ENCODE measurements at regions not wholly inside any gene's neighbourhood (a gene's known extent, or its start where the extent isn't known, plus 50 kb on each side); places are given as distances from the start of the nearest gene placed in this dataset.
A peak's percentile ranks its signal among the peaks of the same experiment; 100 is the strongest.

GRCh38 chr6:167762259-167762962 is 64.3 kb upstream of the AFDN start:
- DNase-seq: no peak
- no peak overlapping the region for H3K4me3 ChIP-seq
- intact Hi-C loops (cut with DNase I; ENCODE audit: low total_unique reads): no loop called here
- no peaks in the 10 kb centered on the region for H3K27me3 ChIP-seq (replicated peaks in 1 of 7)
- TF ChIP-seq CTCF (IDR thresholded peaks at IDR 0.05 in 8 of 11, conservative IDR thresholded peaks at IDR 0.05 in 3 of 11) (no peak), POLR2A (IDR thresholded peaks at IDR 0.05) (no peak), POLR2AphosphoS5 (IDR thresholded peaks at IDR 0.05) (no peak)
- 89 to 94% (median 92%) methylated on average over 9 of the region's 9 CpGs for WGBS, 5 donors
- H3K36me3 ChIP-seq: no peaks in the 10 kb centered on the region
- no peaks in the 10 kb centered on the region for H3K9me3 ChIP-seq
- H3K27ac ChIP-seq: no peak overlapping the region
- H3K4me1 ChIP-seq: peaks cover 0 to 19% (median 4%) of the 10 kb centered on the region in 6 donors

- peaks cover 0 to 19% (median 4%) of the 10 kb centered on the region in 6 donors for H3K4me1 ChIP-seq
Observed at GRCh38 chr6:167763056-167763944, 63.4 kb upstream of the AFDN start.

GRCh38 chr6:167764215-167764614 is 62.5 kb upstream of the AFDN start:
- Histone ChIP-seq H3K4me3 (no peak overlapping the region), H3K9me3 (no peaks in the 10 kb centered on the region), H3K27me3 (replicated peaks in 1 of 7) (no peaks in the 10 kb centered on the region), H3K36me3 (no peaks in the 10 kb centered on the region), H3K27ac (no peak overlapping the region), H3K4me1 (peaks cover 0 to 19% (median 4%) of the 10 kb centered on the region in 6 donors)
- no peak for TF ChIP-seq CTCF (IDR thresholded peaks at IDR 0.05 in 8 of 11, conservative IDR thresholded peaks at IDR 0.05 in 3 of 11)
- TF ChIP-seq POLR2A (IDR thresholded peaks at IDR 0.05): no peak
- no peak for TF ChIP-seq POLR2AphosphoS5 (IDR thresholded peaks at IDR 0.05)
- intact Hi-C loops (cut with DNase I; ENCODE audit: low total_unique reads): no loop called here
- peak; percentile 48 for DNase-seq
- 89 to 96% (median 91%) methylated on average over 9 of the region's 9 CpGs for WGBS, 5 donors

More at GRCh38 chr6:167763056-167763944, 63.4 kb upstream of the AFDN start:
- intact Hi-C loops (cut with DNase I; ENCODE audit: low total_unique reads): no loop called here
- Histone ChIP-seq H3K27ac (no peak overlapping the region), H3K4me3 (no peak overlapping the region), H3K27me3 (replicated peaks in 1 of 7) (no peaks in the 10 kb centered on the region), H3K9me3 (no peaks in the 10 kb centered on the region), H3K36me3 (no peaks in the 10 kb centered on the region)
- 82 to 91% (median 85%) methylated on average over 11 of the region's 11 CpGs for WGBS, 5 donors
- peak; percentile 19 for DNase-seq
- TF ChIP-seq POLR2AphosphoS5 (IDR thresholded peaks at IDR 0.05) (no peak), CTCF (IDR thresholded peaks at IDR 0.05 in 8 of 11, conservative IDR thresholded peaks at IDR 0.05 in 3 of 11) (no peak), POLR2A (IDR thresholded peaks at IDR 0.05) (no peak)
